Fibroblast of skin of left biceps (primary cell): ENCODE measurements at regions not wholly inside any gene's neighbourhood (a gene's known extent, or its start where the extent isn't known, plus 50 kb on each side); places are given as distances from the start of the nearest gene placed in this dataset.
"Not testable (repeated sequence)": the region's sequence is repeated elsewhere in the genome, so short reads cannot be mapped to it uniquely, and the experiment has no call there.

Source experiments
- DNase-seq, 2 experiments: peaks; one replicate each; pipeline ENCODE4 v3.0.0-alpha.2; 2013; ENCODE audit warnings: low read depth in 2 of 2

- DNase-seq = no peak
These were observed 320.8 kb downstream of the SOX4 start for GRCh38 chr6:21914121-21914973.

- peak in 1 of 2 experiments; percentile 46 for DNase-seq
These were observed 322.2 kb downstream of the SOX4 start for GRCh38 chr6:21915707-21916260.

DNA sequence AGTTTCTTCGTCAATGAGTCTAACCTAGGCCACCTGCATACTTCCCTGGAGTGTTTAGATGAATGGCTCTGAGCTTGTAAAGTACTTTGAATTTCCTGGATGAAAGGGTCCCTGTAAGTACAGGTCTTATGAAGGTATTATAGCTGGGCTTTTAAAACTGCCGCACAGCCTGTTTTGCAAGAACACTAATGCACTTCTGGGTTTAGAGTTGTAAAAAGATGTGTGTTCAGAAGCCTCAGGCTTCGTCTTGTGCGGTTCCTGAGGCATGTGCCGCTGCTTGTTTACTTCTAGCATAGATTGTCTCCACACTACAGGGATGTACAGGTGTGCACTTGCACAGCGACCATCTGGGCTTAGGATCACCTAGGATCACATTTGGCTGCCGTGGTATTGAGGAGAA, 324.5 kb downstream of the SOX4 start:
- no peak for DNase-seq

- DNase-seq = no peak
These were observed 325.1 kb downstream of the SOX4 start for GRCh38 chr6:21918666-21919065.

- DNase-seq = no peak
These were observed 328.5 kb downstream of the SOX4 start for GRCh38 chr6:21922086-21922485.

- no peak for DNase-seq
These were observed 330.5 kb downstream of the SOX4 start for GRCh38 chr6:21924002-21924401.

DNA sequence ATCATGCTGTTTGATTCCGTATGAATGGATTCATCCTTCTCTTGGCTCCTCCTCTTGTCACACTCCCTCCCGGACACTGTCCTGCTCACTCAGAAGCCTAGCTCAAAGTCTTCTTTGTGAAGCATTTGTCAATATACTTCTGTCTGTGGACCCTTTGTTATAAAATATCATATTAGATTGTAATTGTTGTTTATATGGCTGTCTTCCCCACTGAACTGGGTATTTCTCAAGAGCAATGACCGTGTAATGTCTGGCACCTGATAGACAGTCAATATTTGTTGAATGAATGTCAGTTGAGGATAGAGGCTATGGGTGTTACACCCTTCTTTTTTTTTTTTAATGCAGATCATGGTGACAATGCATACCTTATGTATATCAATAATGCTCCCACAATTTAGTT, 335.3 kb downstream of the SOX4 start:
- no peak for DNase-seq

GRCh38 chr6:21931641-21932335, 338.2 kb downstream of the SOX4 start:
- DNase-seq = no peak

DNA sequence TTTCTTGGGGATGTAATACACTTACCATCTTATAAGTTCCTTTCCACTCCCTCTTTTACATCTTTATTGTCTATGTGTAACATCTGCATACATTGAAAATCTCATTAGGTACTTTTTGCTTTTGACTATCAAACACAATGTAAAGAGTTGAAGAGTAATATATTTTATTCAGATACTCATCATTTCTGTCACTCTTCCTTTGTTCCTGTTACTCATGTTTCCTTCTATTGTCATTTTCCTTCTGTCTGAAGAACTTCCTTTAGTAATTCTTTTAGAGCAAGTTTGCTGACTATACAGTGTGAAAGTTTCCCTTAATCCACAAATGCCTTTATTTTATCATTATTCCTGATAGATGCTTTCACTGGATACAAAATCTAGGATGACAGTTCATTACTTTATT, 339.8 kb downstream of the SOX4 start:
- no peak for DNase-seq

DNA sequence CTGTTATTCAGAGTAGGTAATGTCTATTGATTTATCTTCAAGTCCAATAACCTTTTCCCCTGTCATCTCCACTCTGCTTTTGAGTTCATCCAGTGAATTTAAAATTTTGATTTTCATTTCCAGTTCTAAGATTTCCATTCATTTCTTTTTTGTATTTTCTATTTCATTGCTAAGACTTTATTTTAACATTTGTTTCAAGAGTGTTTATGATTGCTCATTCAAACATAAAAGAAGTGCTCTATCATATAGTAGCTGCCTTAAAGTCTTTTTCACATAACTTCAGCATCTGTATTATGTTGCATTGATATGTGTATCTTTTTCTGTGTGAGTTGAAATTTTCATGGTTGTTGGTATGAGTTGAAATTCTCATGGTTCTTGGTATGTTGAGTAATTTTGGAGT, 341.6 kb downstream of the SOX4 start:
- DNase-seq = no peak

- no peak for DNase-seq
These were observed 342.0 kb downstream of the SOX4 start for GRCh38 chr6:21935561-21936028.

DNA sequence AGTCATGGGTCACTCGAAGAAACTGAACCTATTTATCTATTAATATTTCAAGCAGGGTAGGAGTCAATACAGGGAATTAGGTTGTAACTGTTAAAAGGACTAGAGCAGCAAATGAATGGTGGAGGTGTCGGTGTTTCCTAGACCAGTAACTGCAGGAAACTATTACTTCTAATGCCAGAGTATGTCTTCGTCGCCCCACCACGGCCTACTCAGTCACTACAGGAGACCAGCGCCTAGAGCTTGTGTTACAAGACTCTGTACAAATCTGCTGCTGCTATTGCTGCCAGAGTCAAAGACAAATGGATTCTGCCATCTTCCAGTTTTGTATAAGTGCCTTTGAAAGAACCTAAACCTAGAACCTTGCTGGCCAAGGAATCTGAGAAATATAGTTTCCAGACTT, 343.9 kb downstream of the SOX4 start:
- DNase-seq = no peak

GRCh38 chr6:21939066-21939465, 345.5 kb downstream of the SOX4 start:
- DNase-seq = not testable (repeated sequence)

DNA sequence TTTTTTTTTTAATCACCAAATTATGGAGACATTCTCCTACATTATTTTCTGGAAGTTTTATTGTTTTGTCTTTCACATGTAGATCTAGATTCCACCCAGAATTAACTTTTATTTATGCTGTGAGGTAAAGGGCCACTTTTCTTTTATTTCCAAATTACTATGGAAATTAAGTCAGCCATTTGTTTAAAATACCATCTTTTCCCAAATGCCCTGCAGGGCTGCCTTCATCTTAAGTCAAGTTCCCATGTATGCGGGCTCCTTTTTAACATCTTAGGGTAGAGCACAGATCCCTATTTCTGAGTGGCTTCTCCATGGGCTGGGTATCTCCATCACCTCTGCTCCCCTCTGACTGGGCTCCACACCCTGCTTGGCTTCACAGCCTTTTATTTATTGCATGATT, 348.4 kb downstream of the SOX4 start:
- no peak for DNase-seq

GRCh38 chr6:21942897-21943296, 349.3 kb downstream of the SOX4 start:
- DNase-seq = no peak

DNA sequence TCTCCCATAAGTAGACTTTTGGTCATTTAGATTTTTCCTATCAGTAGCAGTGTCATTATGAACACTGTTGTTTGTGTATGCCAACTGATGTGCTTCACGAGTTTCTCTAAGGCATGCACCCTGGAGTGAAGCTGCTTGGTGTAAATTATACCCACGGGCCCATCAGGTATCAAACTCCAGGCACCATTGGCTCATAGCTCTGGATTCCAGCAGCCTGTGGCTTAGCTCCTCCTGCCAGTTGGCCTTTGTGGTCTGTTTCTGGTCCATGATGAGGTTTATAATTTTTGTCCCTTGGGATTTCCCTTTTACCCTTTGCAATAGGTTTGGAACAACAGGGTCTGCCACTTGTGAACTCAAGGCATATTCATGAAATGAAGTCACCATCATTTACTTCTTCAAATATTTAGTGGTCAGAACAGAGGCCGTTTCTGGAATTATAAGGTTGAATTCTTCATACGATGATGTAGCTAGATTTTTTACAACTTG, 350.5 kb downstream of the PRL start:
- DNase-seq = peak; percentile 97 to 98

GRCh38 chr6:21947227-21947626, 349.6 kb downstream of the PRL start:
- not testable (repeated sequence) for DNase-seq

DNA sequence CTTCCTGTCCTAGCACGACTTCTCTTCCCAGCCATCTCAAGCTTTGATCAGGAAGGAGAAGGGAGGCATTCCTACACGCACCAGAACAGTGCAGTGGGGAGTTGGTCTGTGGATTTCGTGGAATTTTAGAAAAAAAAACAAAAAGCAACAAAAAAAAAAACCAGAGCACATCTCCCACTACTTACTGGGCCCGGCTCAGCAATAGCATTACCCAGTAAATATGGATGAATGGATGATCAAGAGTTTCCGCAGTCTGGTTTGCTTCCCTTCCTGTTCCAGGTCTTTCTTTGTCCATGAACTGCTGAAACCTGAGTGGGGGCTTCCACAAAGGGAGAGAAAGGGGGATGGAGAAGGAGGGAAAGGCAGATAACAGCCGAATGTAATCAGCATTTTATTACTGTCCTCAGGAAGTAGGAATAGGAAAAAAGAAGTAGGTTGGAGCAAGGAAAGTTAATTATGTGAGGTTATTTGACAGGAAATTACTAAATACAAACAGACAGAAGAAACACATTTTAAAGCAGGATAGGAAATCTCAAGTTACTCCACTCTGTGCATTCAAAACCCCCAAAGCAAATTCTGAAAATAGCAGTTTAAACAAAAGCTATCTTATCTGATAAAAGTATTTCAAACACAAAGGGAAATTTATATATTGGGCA, 349.0 kb downstream of the PRL start:
- DNase-seq = no peak

DNA sequence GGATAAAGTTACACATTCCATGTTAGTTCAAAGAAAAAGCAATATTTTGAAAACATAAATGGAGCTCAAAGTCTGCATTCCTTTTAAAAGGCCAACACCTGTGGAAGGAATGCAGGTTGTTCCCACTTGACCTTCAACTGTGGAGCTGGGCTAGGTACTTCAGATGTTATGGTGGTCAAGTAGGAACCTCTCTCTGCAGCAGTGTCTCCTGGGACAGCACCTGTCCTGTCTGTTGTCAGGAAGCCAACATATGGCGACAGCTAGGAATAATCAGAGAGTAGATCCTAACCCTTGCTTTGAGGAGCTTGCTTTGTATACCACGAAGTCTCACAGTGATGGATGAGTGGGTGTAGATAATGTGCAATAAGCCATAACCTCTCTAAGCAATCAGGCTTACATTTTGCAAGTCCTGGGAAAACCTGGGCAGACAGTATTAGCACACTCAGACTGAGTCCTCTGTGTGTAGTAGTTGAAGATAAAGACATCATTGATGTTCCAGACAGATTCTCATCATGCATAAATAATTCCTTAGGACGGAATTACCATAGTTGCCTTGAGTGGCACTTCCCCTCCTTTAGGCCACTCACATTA, 347.5 kb downstream of the PRL start:
- no peak for DNase-seq

DNA sequence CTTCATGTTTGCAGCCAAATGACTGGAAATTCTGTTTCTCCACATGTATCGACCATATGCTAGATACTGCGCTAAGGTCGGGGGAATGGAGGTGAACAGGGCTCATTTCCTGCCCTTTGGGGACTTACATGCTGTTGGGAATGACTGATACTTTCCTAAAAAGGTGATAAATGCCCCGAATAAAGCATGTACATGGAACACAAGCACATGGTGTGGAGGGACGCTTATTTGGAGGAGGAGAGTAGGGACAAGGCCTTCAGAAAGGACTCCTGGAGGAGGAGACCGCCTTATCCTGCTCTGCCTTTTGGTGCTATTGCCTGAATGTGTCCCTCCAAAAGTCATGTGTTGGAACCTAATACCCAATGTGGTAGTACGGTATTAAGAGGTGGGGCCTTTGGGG, 344.5 kb downstream of the PRL start:
- no peak for DNase-seq
